HepG2 (cell line): ENCODE measurements at regions not wholly inside any gene's neighbourhood (a gene's known extent, or its start where the extent isn't known, plus 50 kb on each side); places are given as distances from the start of the nearest gene placed in this dataset.

Experiments used
- EZH2 ChIP-seq: conservative IDR thresholded peaks from 2 replicates; pipeline ENCODE4 v1.6.1; 2012; ENCODE audit warnings: mild to moderate bottlenecking, low read depth, low read length, moderate library complexity
- GFI1 ChIP-seq: sonication (generic); formaldehyde crosslinking; IDR thresholded peaks from 2 replicates; pipeline ENCODE4 v1.5.0; 2020; ENCODE audit warnings: missing genetic modification reagents, mild to moderate bottlenecking, borderline replicate concordance
- MYNN ChIP-seq: sonication (generic); formaldehyde crosslinking; IDR thresholded peaks from 2 replicates; pipeline ENCODE4 v1.4.0; 2020; ENCODE audit warnings: mild to moderate bottlenecking, low read depth, missing genetic modification reagents
- NFIC ChIP-seq: IDR thresholded peaks from 2 replicates; pipeline ENCODE4 v1.6.1; 2012; ENCODE audit warnings: mild to moderate bottlenecking, low read length, inconsistent platforms
- NR2F2 ChIP-seq: IDR thresholded peaks from 2 replicates; pipeline ENCODE4 v1.6.1; 2012; ENCODE audit warnings: low read depth, inconsistent platforms, borderline replicate concordance
- NR2F6 ChIP-seq, 2 experiments: IDR thresholded peaks; 2 replicates each; pipeline ENCODE4 v1.6.1; 2016; ENCODE audit warnings: antibody characterized with exemption in 1 of 2, mild to moderate bottlenecking in 1 of 2
- POLR2AphosphoS5 ChIP-seq: IDR thresholded peaks from 2 replicates; pipeline ENCODE4 v1.6.1; 2012; ENCODE audit warnings: low read depth, low read length
- SSRP1 ChIP-seq: IDR thresholded peaks from 2 replicates; pipeline ENCODE4 v1.6.1; 2016; ENCODE audit warnings: control low read depth
- ZBTB20 ChIP-seq: sonication (generic); formaldehyde crosslinking; IDR thresholded peaks from 2 replicates; pipeline ENCODE4 v1.8.1; 2023; ENCODE audit warnings: missing genetic modification reagents, low read depth, mild to moderate bottlenecking, borderline replicate concordance
- ZBTB7A ChIP-seq: sonication (generic); formaldehyde crosslinking; IDR thresholded peaks from 2 replicates; pipeline ENCODE4 v1.8.0; 2022; ENCODE audit warnings: mild to moderate bottlenecking, missing genetic modification reagents
- ZNF75D ChIP-seq: sonication (generic); formaldehyde crosslinking; IDR thresholded peaks from 2 replicates; pipeline ENCODE4 v1.8.1; 2023; ENCODE audit warnings: missing genetic modification reagents, mild to moderate bottlenecking, borderline replicate concordance
- TF ChIP-seq, protein P1 (sequence below): sonication (generic); formaldehyde crosslinking; IDR thresholded peaks from 2 replicates; pipeline ENCODE4 v1.4.0; 2020; ENCODE audit warnings: missing genetic modification reagents, borderline replicate concordance
- TF ChIP-seq, protein P2 (sequence below): sonication (generic); formaldehyde crosslinking; IDR thresholded peaks from 2 replicates; pipeline ENCODE4 v1.4.0; 2020; ENCODE audit warnings: mild to moderate bottlenecking, missing genetic modification reagents

DNA sequence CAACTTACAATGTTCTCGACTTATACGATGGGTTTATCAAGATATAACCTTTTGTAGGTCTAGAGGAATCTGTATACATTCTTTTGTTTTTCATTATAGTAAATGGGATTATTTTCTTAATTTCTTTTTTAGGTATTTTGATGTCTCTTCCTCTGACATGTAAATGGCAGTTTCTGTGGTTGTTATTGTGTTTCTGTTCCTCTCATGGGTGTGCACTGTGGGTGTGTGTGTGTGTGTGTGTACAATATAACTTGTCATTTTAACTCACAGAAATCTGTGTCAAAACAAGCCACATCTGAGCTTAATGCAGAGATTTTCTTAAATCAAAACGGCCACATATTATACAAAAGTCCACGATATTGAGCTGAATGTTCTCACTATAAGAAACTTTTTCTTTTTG, 1300.8 kb upstream of the B3GALT2 start:
- no peak for TF ChIP-seq ZNF75D (CRISPR knock-in tag)
- TF ChIP-seq POLR2AphosphoS5: no peak
- TF ChIP-seq EZH2: no peak
- no peak for TF ChIP-seq MYNN (CRISPR knock-in tag)
- no peak for TF ChIP-seq GFI1 (CRISPR knock-in tag)
- TF ChIP-seq ZBTB20 (CRISPR knock-in tag): no peak
- no peak for TF ChIP-seq ZBTB7A (CRISPR knock-in tag)
- TF ChIP-seq, protein P1, sequence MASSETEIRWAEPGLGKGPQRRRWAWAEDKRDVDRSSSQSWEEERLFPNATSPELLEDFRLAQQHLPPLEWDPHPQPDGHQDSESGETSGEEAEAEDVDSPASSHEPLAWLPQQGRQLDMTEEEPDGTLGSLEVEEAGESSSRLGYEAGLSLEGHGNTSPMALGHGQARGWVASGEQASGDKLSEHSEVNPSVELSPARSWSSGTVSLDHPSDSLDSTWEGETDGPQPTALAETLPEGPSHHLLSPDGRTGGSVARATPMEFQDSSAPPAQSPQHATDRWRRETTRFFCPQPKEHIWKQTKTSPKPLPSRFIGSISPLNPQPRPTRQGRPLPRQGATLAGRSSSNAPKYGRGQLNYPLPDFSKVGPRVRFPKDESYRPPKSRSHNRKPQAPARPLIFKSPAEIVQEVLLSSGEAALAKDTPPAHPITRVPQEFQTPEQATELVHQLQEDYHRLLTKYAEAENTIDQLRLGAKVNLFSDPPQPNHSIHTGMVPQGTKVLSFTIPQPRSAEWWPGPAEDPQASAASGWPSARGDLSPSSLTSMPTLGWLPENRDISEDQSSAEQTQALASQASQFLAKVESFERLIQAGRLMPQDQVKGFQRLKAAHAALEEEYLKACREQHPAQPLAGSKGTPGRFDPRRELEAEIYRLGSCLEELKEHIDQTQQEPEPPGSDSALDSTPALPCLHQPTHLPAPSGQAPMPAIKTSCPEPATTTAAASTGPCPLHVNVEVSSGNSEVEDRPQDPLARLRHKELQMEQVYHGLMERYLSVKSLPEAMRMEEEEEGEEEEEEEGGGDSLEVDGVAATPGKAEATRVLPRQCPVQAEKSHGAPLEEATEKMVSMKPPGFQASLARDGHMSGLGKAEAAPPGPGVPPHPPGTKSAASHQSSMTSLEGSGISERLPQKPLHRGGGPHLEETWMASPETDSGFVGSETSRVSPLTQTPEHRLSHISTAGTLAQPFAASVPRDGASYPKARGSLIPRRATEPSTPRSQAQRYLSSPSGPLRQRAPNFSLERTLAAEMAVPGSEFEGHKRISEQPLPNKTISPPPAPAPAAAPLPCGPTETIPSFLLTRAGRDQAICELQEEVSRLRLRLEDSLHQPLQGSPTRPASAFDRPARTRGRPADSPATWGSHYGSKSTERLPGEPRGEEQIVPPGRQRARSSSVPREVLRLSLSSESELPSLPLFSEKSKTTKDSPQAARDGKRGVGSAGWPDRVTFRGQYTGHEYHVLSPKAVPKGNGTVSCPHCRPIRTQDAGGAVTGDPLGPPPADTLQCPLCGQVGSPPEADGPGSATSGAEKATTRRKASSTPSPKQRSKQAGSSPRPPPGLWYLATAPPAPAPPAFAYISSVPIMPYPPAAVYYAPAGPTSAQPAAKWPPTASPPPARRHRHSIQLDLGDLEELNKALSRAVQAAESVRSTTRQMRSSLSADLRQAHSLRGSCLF (CRISPR knock-in tag): no peak
- no peak for TF ChIP-seq NFIC
- no peak for TF ChIP-seq SSRP1 (CRISPR knock-in tag)
- no peak for TF ChIP-seq NR2F6 (IDR thresholded peaks at IDR 0.05)
- no peak for TF ChIP-seq NR2F6 (CRISPR knock-in tag; IDR thresholded peaks at IDR 0.05)
- TF ChIP-seq, protein P2, sequence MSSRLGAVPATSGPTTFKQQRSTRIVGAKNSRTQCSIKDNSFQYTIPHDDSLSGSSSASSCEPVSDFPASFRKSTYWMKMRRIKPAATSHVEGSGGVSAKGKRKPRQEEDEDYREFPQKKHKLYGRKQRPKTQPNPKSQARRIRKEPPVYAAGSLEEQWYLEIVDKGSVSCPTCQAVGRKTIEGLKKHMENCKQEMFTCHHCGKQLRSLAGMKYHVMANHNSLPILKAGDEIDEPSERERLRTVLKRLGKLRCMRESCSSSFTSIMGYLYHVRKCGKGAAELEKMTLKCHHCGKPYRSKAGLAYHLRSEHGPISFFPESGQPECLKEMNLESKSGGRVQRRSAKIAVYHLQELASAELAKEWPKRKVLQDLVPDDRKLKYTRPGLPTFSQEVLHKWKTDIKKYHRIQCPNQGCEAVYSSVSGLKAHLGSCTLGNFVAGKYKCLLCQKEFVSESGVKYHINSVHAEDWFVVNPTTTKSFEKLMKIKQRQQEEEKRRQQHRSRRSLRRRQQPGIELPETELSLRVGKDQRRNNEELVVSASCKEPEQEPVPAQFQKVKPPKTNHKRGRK (CRISPR knock-in tag): no peak
- no peak for TF ChIP-seq NR2F2
